Lung (tissue), 11 donors: ENCODE measurements at regions not wholly inside any gene's neighbourhood (a gene's known extent, or its start where the extent isn't known, plus 50 kb on each side); places are given as distances from the start of the nearest gene placed in this dataset.

Source experiments
- ATAC-seq: fragments of 200-7000 bp; cut with Tn5 transposase; one replicate; pipeline ENCODE4 v1.9.1; 2020; ENCODE audit warnings: moderate number of reproducible peaks; ENCODE audit not compliant: insufficient read depth, low FRiP score
- DNase-seq, 3 donors: peaks; one replicate each; pipeline ENCODE4 v3.0.0-alpha.2; 2013 to 2017
- H3K27ac ChIP-seq, 2 donors: one replicate each; pipeline ENCODE4 v1.5.1; 2013; ENCODE audit warnings: mild to moderate bottlenecking in 2 of 2, moderate library complexity in 2 of 2, control low read depth in 1 of 2, inconsistent platforms in 1 of 2, low read depth in 1 of 2, low read length in 1 of 2
- H3K27me3 ChIP-seq, 3 donors: one replicate each; pipeline ENCODE4 v1.5.1; 2013; ENCODE audit warnings: low read length in 2 of 3; ENCODE audit not compliant: control insufficient read depth in 3 of 3, insufficient read depth in 3 of 3
- H3K36me3 ChIP-seq, 4 donors: one replicate each; pipeline ENCODE4 v1.5.1; 2013; ENCODE audit warnings: low read length in 4 of 4, mild to moderate bottlenecking in 1 of 4, moderate library complexity in 1 of 4; ENCODE audit not compliant: control insufficient read depth in 4 of 4, insufficient read depth in 4 of 4
- H3K4me1 ChIP-seq, 5 donors: one replicate each; pipeline ENCODE4 v1.5.1; 2013; ENCODE audit warnings: low read length in 5 of 5, mild to moderate bottlenecking in 2 of 5, moderate library complexity in 1 of 5; ENCODE audit not compliant: control insufficient read depth in 5 of 5, insufficient read depth in 5 of 5
- H3K4me3 ChIP-seq: one replicate; pipeline ENCODE4 v1.5.1; 2013; ENCODE audit warnings: mild to moderate bottlenecking, control low read depth, moderate library complexity
- H3K9ac ChIP-seq, 2 donors: one replicate each; pipeline ENCODE4 v1.5.1; 2013; ENCODE audit warnings: low read length in 2 of 2, control low read depth in 1 of 2; ENCODE audit not compliant: insufficient read depth in 1 of 2
- H3K9me3 ChIP-seq, 4 donors: one replicate each; pipeline ENCODE4 v1.5.1; 2013; ENCODE audit warnings: low read length in 3 of 4, mild to moderate bottlenecking in 1 of 4, moderate library complexity in 1 of 4; ENCODE audit not compliant: control insufficient read depth in 4 of 4, insufficient read depth in 3 of 4
- CTCF ChIP-seq: IDR thresholded peaks from 2 replicates; pipeline ENCODE4 v1.5.1; 2012; ENCODE audit warnings: mild to moderate bottlenecking; ENCODE audit errors: control extremely low read depth, extremely low read depth
- whole genome bisulfite sequencing, 2 donors: extraction: QIAGEN DNeasy Blood & Tissue Kit; methylation state at CpG; one replicate each; pipeline ENCODE4 v1.1.7; 2013; 5-methylcytosine and 5-hydroxymethylcytosine counted together
- donor health status: control.
- donor health status: control.
- donor health status: Bipolar disorder and iron deficiency.
- donor health status: healthy.
- donor health status: DM: yes; HTN: yes; CAD: no.

GRCh38 chr4:31185014-31185585, 464.9 kb downstream of the PCDH7 start:
- Histone ChIP-seq H3K27ac (no peak overlapping the region), H3K9ac (no peak overlapping the region), H3K4me1 (no peaks in the 10 kb centered on the region), H3K27me3 (no peaks in the 10 kb centered on the region), H3K36me3 (no peaks in the 10 kb centered on the region), H3K4me3 (no peak overlapping the region), H3K9me3 (peaks cover 0 to 3% (median 0%) of the 10 kb centered on the region in 4 donors)
- TF ChIP-seq CTCF = no peak
- 88 to 91% methylated on average over 28 of the region's 28 CpGs for WGBS, 2 donors
- DNase-seq (no peak), ATAC-seq (no peak)

GRCh38 chr4:31187979-31188378, 467.8 kb downstream of the PCDH7 start:
- H3K27ac ChIP-seq = no peak overlapping the region
- no peaks in the 10 kb centered on the region for H3K36me3 ChIP-seq
- no peak overlapping the region for H3K9ac ChIP-seq
- H3K27me3 ChIP-seq = no peaks in the 10 kb centered on the region
- WGBS, 2 donors = 80 to 84% methylated on average over 5 of the region's 5 CpGs
- no peak overlapping the region for H3K4me3 ChIP-seq
- peaks cover 0 to 9% (median 0%) of the 10 kb centered on the region in 5 donors for H3K4me1 ChIP-seq
- DNase-seq (no peak), ATAC-seq (no peak)
- peaks cover 0 to 3% (median 0%) of the 10 kb centered on the region in 4 donors for H3K9me3 ChIP-seq
- TF ChIP-seq CTCF = no peak

GRCh38 chr4:31189938-31190337, 469.8 kb downstream of the PCDH7 start:
- WGBS, 2 donors = 83 to 88% methylated on average over 1 of the region's 1 CpG
- Histone ChIP-seq H3K9me3 (peaks cover 0 to 3% (median 0%) of the 10 kb centered on the region in 4 donors), H3K9ac (no peak overlapping the region), H3K27ac (no peak overlapping the region), H3K36me3 (no peaks in the 10 kb centered on the region), H3K4me3 (no peak overlapping the region), H3K4me1 (peaks cover 0 to 20% (median 7%) of the 10 kb centered on the region in 5 donors), H3K27me3 (no peaks in the 10 kb centered on the region)
- TF ChIP-seq CTCF = no peak
- DNase-seq (no peak), ATAC-seq (no peak)

- no peak for TF ChIP-seq CTCF
- ATAC-seq (no peak), DNase-seq (no peak)
- Histone ChIP-seq H3K27me3 (no peaks in the 10 kb centered on the region), H3K9me3 (no peaks in the 10 kb centered on the region), H3K9ac (no peak overlapping the region), H3K4me1 (peaks cover 0 to 22% (median 8%) of the 10 kb centered on the region in 5 donors), H3K27ac (no peak overlapping the region), H3K4me3 (no peak overlapping the region), H3K36me3 (no peaks in the 10 kb centered on the region)
Observed at GRCh38 chr4:31190671-31191070, 470.5 kb downstream of the PCDH7 start.
